ENCODE measurements at regions not wholly inside any gene's neighbourhood (a gene's known extent, or its start where the extent isn't known, plus 50 kb on each side); places are given as distances from the start of the nearest gene placed in this dataset.
"Not testable (repeated sequence)": the region's sequence is repeated elsewhere in the genome, so short reads cannot be mapped to it uniquely, and the experiment has no call there.

DNA sequence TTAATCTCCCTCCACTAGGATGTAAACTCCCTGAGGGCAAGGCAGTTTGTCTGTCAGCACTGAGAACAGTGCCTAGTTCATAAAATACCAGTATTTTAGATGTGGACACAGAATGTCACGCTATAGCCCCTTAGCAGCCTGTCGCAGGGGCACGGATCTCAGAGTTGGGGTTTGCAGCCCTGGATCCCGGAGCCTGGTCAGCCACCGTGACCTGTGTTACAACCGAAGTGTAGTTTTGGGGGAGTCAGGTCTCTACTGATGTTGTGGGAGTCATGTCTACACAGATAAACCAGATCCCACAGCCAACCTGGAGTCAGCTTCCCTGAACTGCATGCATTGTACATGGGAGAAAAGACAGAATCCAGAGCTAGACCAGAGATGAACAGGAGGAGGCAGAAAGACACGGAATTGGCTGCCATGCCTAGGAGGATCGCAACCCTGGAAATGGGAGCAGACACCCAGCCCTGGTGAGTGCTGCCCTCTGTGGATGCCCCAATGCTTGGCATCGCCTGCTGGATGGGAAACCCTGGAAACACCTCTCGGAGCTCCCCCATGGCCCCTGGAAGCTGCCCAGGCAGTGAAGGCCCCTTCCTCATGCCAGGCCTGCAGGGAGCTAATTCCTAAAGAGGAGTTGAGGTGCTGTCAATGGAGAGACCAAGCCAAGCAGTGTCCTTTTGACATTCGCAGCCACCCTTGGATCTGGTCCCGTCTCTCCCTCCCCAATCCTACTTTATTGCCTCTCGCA is 851.3 kb downstream of the TBC1D22A start:
- Histone ChIP-seq H3K9me2 (replicated peaks; ENCODE audit: low read depth, low read length) (no peaks in the 10 kb centered on the region), H2AFZ (ENCODE audit: low read length) (no peak overlapping the region), H3K36me3 (ENCODE audit: insufficient read depth, low read length) (no peaks in the 10 kb centered on the region), H3K4me2 (ENCODE audit: low read depth, low read length, poor library complexity, severe bottlenecking) (no peak overlapping the region), H3K9me3 (ENCODE audit: insufficient read depth, low read depth, low read length) (peaks cover 12% of the 10 kb centered on the region; the same call in 1 of the 2 replicates), H4K20me1 (ENCODE audit: insufficient read depth, low read length, poor library complexity, severe bottlenecking) (no peaks in the 10 kb centered on the region), H3K27me3 (ENCODE audit: insufficient read depth, low read length, poor library complexity, severe bottlenecking) (no peaks in the 10 kb centered on the region), H3K4me1 (ENCODE audit: insufficient read depth, low read length, poor library complexity, severe bottlenecking) (no peaks in the 10 kb centered on the region), H3K9ac (ENCODE audit: low read depth, low read length, poor library complexity, severe bottlenecking) (no peak overlapping the region), H3K79me2 (ENCODE audit: insufficient read depth, low read length) (no peaks in the 10 kb centered on the region), H3K4me3 (ENCODE audit: low read length, poor library complexity, severe bottlenecking) (no peak overlapping the region), H3F3A (ENCODE audit: low read depth) (no peaks in the 10 kb centered on the region)
- no peak for TF ChIP-seq EZH2phosphoT487 (IDR thresholded peaks at IDR 0.05; ENCODE audit: borderline replicate concordance)
- TF ChIP-seq, protein P1, sequence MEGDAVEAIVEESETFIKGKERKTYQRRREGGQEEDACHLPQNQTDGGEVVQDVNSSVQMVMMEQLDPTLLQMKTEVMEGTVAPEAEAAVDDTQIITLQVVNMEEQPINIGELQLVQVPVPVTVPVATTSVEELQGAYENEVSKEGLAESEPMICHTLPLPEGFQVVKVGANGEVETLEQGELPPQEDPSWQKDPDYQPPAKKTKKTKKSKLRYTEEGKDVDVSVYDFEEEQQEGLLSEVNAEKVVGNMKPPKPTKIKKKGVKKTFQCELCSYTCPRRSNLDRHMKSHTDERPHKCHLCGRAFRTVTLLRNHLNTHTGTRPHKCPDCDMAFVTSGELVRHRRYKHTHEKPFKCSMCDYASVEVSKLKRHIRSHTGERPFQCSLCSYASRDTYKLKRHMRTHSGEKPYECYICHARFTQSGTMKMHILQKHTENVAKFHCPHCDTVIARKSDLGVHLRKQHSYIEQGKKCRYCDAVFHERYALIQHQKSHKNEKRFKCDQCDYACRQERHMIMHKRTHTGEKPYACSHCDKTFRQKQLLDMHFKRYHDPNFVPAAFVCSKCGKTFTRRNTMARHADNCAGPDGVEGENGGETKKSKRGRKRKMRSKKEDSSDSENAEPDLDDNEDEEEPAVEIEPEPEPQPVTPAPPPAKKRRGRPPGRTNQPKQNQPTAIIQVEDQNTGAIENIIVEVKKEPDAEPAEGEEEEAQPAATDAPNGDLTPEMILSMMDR (conservative IDR thresholded peaks at IDR 0.05; ENCODE audit: low read length): no peak

DNA sequence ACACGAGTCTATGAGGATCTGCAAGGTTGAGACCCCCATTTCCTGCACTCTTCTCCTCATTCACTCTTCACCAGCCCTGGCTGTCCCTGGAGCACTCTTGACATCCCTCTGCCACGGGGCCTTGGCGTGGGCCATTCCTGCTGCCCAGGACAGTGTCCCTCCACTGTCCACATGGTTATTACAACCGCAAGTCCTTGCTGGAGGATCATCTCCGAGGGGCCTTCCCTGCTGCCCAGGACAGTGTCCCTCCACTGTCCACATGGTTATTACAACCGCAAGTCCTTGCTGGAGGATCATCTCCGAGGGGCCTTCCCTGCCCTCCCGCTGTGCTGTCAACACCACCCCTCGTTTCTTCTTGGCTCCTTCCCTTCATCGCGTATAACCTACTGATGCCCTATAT is 850.7 kb downstream of the TBC1D22A start:
- not testable (repeated sequence) for H4K20me1 ChIP-seq (ENCODE audit: insufficient read depth, low read length, poor library complexity, severe bottlenecking); H3F3A ChIP-seq (ENCODE audit: low read depth); H3K9me2 ChIP-seq (replicated peaks; ENCODE audit: low read depth, low read length); H3K36me3 ChIP-seq (ENCODE audit: insufficient read depth, low read length); H2AFZ ChIP-seq (ENCODE audit: low read length); H3K4me3 ChIP-seq (ENCODE audit: low read length, poor library complexity, severe bottlenecking); H3K79me2 ChIP-seq (ENCODE audit: insufficient read depth, low read length); H3K9ac ChIP-seq (ENCODE audit: low read depth, low read length, poor library complexity, severe bottlenecking); H3K4me1 ChIP-seq (ENCODE audit: insufficient read depth, low read length, poor library complexity, severe bottlenecking); H3K4me2 ChIP-seq (ENCODE audit: low read depth, low read length, poor library complexity, severe bottlenecking); H3K27me3 ChIP-seq (ENCODE audit: insufficient read depth, low read length, poor library complexity, severe bottlenecking)
- H3K9me3 ChIP-seq (ENCODE audit: insufficient read depth, low read depth, low read length): peaks cover 13% of the 10 kb centered on the region; the same call in 1 of the 2 replicates

DNA sequence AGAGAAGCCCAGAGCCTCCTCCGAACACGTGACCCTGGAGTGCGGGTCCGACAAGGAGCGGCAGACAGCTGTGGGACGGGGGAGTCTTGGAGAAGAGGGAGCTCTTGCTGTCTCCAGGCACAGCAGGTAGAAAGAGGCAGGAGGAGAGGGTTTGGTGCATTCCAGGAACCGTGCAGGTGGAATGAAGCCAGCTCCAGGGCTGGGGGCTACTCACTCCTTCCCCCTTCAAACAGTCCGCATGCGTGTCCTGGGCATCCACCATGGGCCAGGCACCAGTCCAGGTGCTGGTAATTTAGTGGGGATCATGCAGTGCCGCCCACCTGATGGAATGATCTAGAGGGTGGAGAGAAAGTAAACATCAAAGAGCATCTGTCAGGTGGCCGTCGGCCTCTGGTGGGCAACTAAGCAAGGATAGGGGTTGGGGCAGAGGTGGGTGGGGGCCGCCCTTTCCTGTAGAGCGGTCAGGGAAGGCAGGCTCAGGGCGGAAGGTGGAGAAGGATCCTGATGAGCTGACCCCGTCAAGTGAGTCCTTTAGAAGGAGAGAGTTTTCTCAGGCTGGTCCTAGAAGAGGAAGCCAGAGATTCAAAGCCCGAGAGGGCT is 850.0 kb downstream of the TBC1D22A start:
- no peaks in the 10 kb centered on the region for H3K36me3 ChIP-seq (ENCODE audit: insufficient read depth, low read length)
- H2AFZ ChIP-seq (ENCODE audit: low read length): no peak overlapping the region
- TF ChIP-seq, protein P1 (conservative IDR thresholded peaks at IDR 0.05; ENCODE audit: low read length): no peak
- no peak for TF ChIP-seq EZH2phosphoT487 (IDR thresholded peaks at IDR 0.05; ENCODE audit: borderline replicate concordance)
- H3K4me2 ChIP-seq (ENCODE audit: low read depth, low read length, poor library complexity, severe bottlenecking): no peak overlapping the region
- no peak overlapping the region for H3K4me3 ChIP-seq (ENCODE audit: low read length, poor library complexity, severe bottlenecking)
- H3K27me3 ChIP-seq (ENCODE audit: insufficient read depth, low read length, poor library complexity, severe bottlenecking): no peaks in the 10 kb centered on the region
- H4K20me1 ChIP-seq (ENCODE audit: insufficient read depth, low read length, poor library complexity, severe bottlenecking): no peaks in the 10 kb centered on the region
- H3K9me2 ChIP-seq (replicated peaks; ENCODE audit: low read depth, low read length): no peaks in the 10 kb centered on the region
- no peaks in the 10 kb centered on the region for H3F3A ChIP-seq (ENCODE audit: low read depth)
- H3K4me1 ChIP-seq (ENCODE audit: insufficient read depth, low read length, poor library complexity, severe bottlenecking): no peaks in the 10 kb centered on the region
- no peak overlapping the region for H3K9ac ChIP-seq (ENCODE audit: low read depth, low read length, poor library complexity, severe bottlenecking)
- no peaks in the 10 kb centered on the region for H3K79me2 ChIP-seq (ENCODE audit: insufficient read depth, low read length)
- peaks cover 13% of the 10 kb centered on the region; the same call in 1 of the 2 replicates for H3K9me3 ChIP-seq (ENCODE audit: insufficient read depth, low read depth, low read length)
